Activated CD8-positive, alpha-beta memory T cell treated with anti-CD3 and anti-CD28 coated beads for 24 hours (primary cell): ENCODE measurements at regions not wholly inside any gene's neighbourhood (a gene's known extent, or its start where the extent isn't known, plus 50 kb on each side); places are given as distances from the start of the nearest gene placed in this dataset.
"Not testable (repeated sequence)": the region's sequence is repeated elsewhere in the genome, so short reads cannot be mapped to it uniquely, and the experiment has no call there.

ENCODE experiments used
- DNase-seq: peaks from one replicate; pipeline ENCODE4 v3.0.0-alpha.2; 2020

GRCh38 chr10:121351540-121351939, 246.7 kb downstream of the FGFR2 start:
- DNase-seq, result no peak

- DNase-seq, result no peak
These were observed 245.9 kb downstream of the FGFR2 start for GRCh38 chr10:121352231-121352855.

GRCh38 chr10:121355161-121355560, 243.1 kb downstream of the FGFR2 start:
- DNase-seq, result no peak

- DNase-seq, result no peak
These were observed 242.1 kb downstream of the FGFR2 start for GRCh38 chr10:121356183-121356582.

GRCh38 chr10:121357401-121357800, 240.8 kb downstream of the FGFR2 start:
- no peak for DNase-seq

- no peak for DNase-seq
These were observed 236.2 kb downstream of the FGFR2 start for GRCh38 chr10:121362026-121362425.

GRCh38 chr10:121365566-121365965, 232.7 kb downstream of the FGFR2 start:
- DNase-seq, result no peak

GRCh38 chr10:121368347-121369025, 229.8 kb downstream of the FGFR2 start:
- no peak for DNase-seq

- DNase-seq, result no peak
These were observed 228.6 kb downstream of the FGFR2 start for GRCh38 chr10:121369616-121370015.

GRCh38 chr10:121371836-121372235, 226.4 kb downstream of the FGFR2 start:
- no peak for DNase-seq

GRCh38 chr10:121373411-121373810, 224.8 kb downstream of the FGFR2 start:
- no peak for DNase-seq

- DNase-seq, result no peak
These were observed 224.1 kb downstream of the FGFR2 start for GRCh38 chr10:121374121-121374520.

- DNase-seq, result no peak
These were observed 223.1 kb downstream of the FGFR2 start for GRCh38 chr10:121375172-121375571.

- DNase-seq, result no peak
These were observed 219.9 kb downstream of the FGFR2 start for GRCh38 chr10:121378251-121378801.

- DNase-seq, result no peak
These were observed 219.2 kb downstream of the FGFR2 start for GRCh38 chr10:121379013-121379412.

GRCh38 chr10:121380211-121380610, 218.0 kb downstream of the FGFR2 start:
- DNase-seq, result no peak

GRCh38 chr10:121382029-121382520, 216.2 kb downstream of the FGFR2 start:
- DNase-seq, result not testable (repeated sequence)

GRCh38 chr10:121385136-121385535, 213.1 kb downstream of the FGFR2 start:
- DNase-seq, result no peak

GRCh38 chr10:121392657-121393056, 205.6 kb downstream of the FGFR2 start:
- DNase-seq, result no peak

- DNase-seq, result no peak
These were observed 204.7 kb downstream of the FGFR2 start for GRCh38 chr10:121393522-121393921.

- DNase-seq, result not testable (repeated sequence)
These were observed 197.7 kb downstream of the FGFR2 start for GRCh38 chr10:121400507-121400906.

- DNase-seq, result no peak
These were observed 194.7 kb downstream of the FGFR2 start for GRCh38 chr10:121403527-121403926.

GRCh38 chr10:121404611-121405010, 193.6 kb downstream of the FGFR2 start:
- no peak for DNase-seq

GRCh38 chr10:121405096-121405495, 193.1 kb downstream of the FGFR2 start:
- DNase-seq, result no peak
